K562 (cell line): ENCODE measurements at regions not wholly inside any gene's neighbourhood (a gene's known extent, or its start where the extent isn't known, plus 50 kb on each side); places are given as distances from the start of the nearest gene placed in this dataset.

ENCODE experiments used
- DPF2 ChIP-seq: fragments of 450-650 bp; IDR thresholded peaks from 2 replicates; pipeline ENCODE4 v1.6.1; 2016
- GABPB2 ChIP-seq: fragments of 250-450 bp; sonication (Bioruptor Pico); conservative IDR thresholded peaks from 2 replicates; pipeline ENCODE4 v1.5.1; 2021; ENCODE audit warnings: mild to moderate bottlenecking
- HDAC6 ChIP-seq: IDR thresholded peaks from 2 replicates; pipeline ENCODE4 v1.6.1; 2012; ENCODE audit warnings: low read depth, mild to moderate bottlenecking, control low read depth, inconsistent platforms, low read length, moderate library complexity
- JUN ChIP-seq, 2 experiments: sonication (generic) in 1 of 2; formaldehyde crosslinking in 1 of 2; IDR thresholded peaks; 2 replicates each; pipeline versions ENCODE4 v1.6.1 to v1.8.0; 2012 to 2022; ENCODE audit warnings: borderline replicate concordance in 2 of 2, mild to moderate bottlenecking in 2 of 2, improper control_type of control experiment in 1 of 2, low read depth in 1 of 2, low read length in 1 of 2, missing genetic modification reagents in 1 of 2
- MECOM ChIP-seq: fragments of 250-450 bp; sonication (Bioruptor Pico); IDR thresholded peaks from 2 replicates; pipeline ENCODE4 v1.8.0; 2022; ENCODE audit warnings: inconsistent platforms
- MGA ChIP-seq: fragments of 450-650 bp; IDR thresholded peaks from 2 replicates; pipeline ENCODE4 v1.6.1; 2016; ENCODE audit warnings: mild to moderate bottlenecking, moderate library complexity
- PRMT5 ChIP-seq: sonication (generic); formaldehyde crosslinking; IDR thresholded peaks from 2 replicates; pipeline ENCODE4 v1.5.0; 2020; ENCODE audit warnings: missing genetic modification reagents
- PTTG1 ChIP-seq: fragments of 450-650 bp; IDR thresholded peaks from 2 replicates; pipeline ENCODE4 v1.6.1; 2016; ENCODE audit warnings: low read depth, mild to moderate bottlenecking, missing genetic modification characterization, missing compliant biosample characterization
- SMARCA5 ChIP-seq: fragments of 450-650 bp; IDR thresholded peaks from 2 replicates; pipeline ENCODE4 v1.6.1; 2016
- SMARCE1 ChIP-seq: fragments of 450-650 bp; IDR thresholded peaks from 2 replicates; pipeline ENCODE4 v1.7.1; 2016; ENCODE audit warnings: mild to moderate bottlenecking
- SPI1 ChIP-seq: IDR thresholded peaks from 2 replicates; pipeline ENCODE4 v1.6.1; 2011; ENCODE audit warnings: low read depth, low read length, control low read depth, borderline replicate concordance
- ZC3H4 ChIP-seq: sonication (generic); formaldehyde crosslinking; IDR thresholded peaks from 2 replicates; pipeline ENCODE4 v1.9.0; 2021; ENCODE audit warnings: missing genetic modification reagents, borderline replicate concordance
- ZNF175 ChIP-seq: fragments of 200-800 bp; sonication (Bioruptor generic); IDR thresholded peaks from 2 replicates; pipeline ENCODE4 v1.6.1; 2016; ENCODE audit warnings: low read depth, mild to moderate bottlenecking, missing genetic modification characterization, missing compliant biosample characterization
- ZNF384 ChIP-seq: IDR thresholded peaks from 2 replicates; pipeline ENCODE4 v1.6.1; 2012; ENCODE audit warnings: low read depth, low read length, improper control_type of control experiment
- ZNF398 ChIP-seq: fragments of 250-450 bp; sonication (Bioruptor Pico); IDR thresholded peaks from 2 replicates; pipeline ENCODE4 v1.8.0; 2021; ENCODE audit warnings: moderate library complexity, mild to moderate bottlenecking, inconsistent platforms
- ZNF551 ChIP-seq: fragments of 250-450 bp; sonication (Bioruptor Pico); IDR thresholded peaks from 2 replicates; pipeline ENCODE4 v1.5.0; 2021; ENCODE audit warnings: mild to moderate bottlenecking, moderate library complexity

- TF ChIP-seq MGA (no peak), GABPB2 (CRISPR knock-in tag) (no peak), SPI1 (no peak), DPF2 (peak; percentile 75), ZNF175 (CRISPR knock-in tag) (no peak), SMARCA5 (no peak), JUN (IDR thresholded peaks at IDR 0.05; ENCODE audit: borderline replicate concordance, low read depth, low read length) (no peak; the same call in 1 of the 2 replicates), JUN (CRISPR knock-in tag; IDR thresholded peaks at IDR 0.05; ENCODE audit: borderline replicate concordance) (no peak), ZNF384 (no peak), SMARCE1 (peak; percentile 55; the same call in 1 of the 2 replicates), MECOM (no peak), ZC3H4 (CRISPR knock-in tag) (no peak), ZNF398 (no peak), PRMT5 (CRISPR knock-in tag) (no peak), HDAC6 (no peak), PTTG1 (tag) (no peak), ZNF551 (CRISPR knock-in tag) (no peak)
Observed at GRCh38 chr1:94648225-94649007, 106.9 kb upstream of the F3 start (continued).
